ENCODE measurements at regions not wholly inside any gene's neighbourhood (a gene's known extent, or its start where the extent isn't known, plus 50 kb on each side); places are given as distances from the start of the nearest gene placed in this dataset.

DNA sequence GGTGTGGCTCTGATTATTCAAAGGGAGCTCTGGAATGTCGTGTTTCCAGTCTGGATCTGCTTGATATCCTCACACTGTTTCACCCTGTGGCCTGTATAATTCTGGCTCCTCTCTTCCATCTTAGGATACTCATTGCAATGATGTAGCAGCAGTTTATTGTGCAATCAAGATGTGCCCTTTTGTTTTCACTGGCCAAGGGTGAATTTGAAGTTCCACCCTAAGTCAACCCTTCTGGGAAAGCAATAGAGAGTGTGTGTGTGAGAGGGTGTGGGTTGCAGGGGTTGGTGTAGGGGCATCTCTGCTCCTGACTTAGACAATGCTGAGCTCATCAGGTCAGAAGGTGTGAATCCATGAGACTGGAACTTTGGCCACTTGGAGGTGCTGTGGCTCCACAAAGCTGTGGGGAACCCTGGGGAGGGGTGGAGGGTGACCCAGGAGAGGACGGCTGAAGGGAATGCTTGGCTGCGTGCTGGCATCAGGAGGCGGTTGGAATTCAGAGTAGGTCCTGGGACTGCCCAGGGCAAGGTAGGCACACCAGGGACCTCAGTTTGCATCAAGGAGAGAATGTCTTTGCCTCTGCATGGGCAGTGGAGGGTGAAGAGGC is 118.0 kb upstream of the PRSS58 start:
- Histone ChIP-seq H3K79me2 (ENCODE audit: control insufficient read depth, insufficient read depth, low read length) (no peaks in the 10 kb centered on the region), H3K4me1 (ENCODE audit: control insufficient read depth, extremely low read depth, insufficient read depth, low read length) (peaks cover 8% of the 10 kb centered on the region), H3K9me3 (ENCODE audit: control insufficient read depth, low read depth, low read length) (no peaks in the 10 kb centered on the region), H4K20me1 (ENCODE audit: control insufficient read depth, extremely low read depth, insufficient read depth, low read length) (no peaks in the 10 kb centered on the region), H3K36me3 (ENCODE audit: control insufficient read depth in 2 of 2, extremely low read depth in 1 of 2, insufficient read depth in 2 of 2, low read length in 2 of 2) (no peaks in the 10 kb centered on the region), H2AFZ (ENCODE audit: control insufficient read depth, low read length) (peak overlapping the region; percentile 63), H3K4me2 (ENCODE audit: control insufficient read depth, extremely low read depth, insufficient read depth, low read depth, low read length) (peak overlapping the region; percentile 11), H3K27me3 (ENCODE audit: control insufficient read depth, extremely low read depth, insufficient read depth, low read length) (no peaks in the 10 kb centered on the region), H3K27ac (ENCODE audit: control insufficient read depth, insufficient read depth, low read length) (peak overlapping the region; percentile 34), H3K4me3 (ENCODE audit: control insufficient read depth in 2 of 3, extremely low read depth in 1 of 3, insufficient read depth in 2 of 3, low read depth in 1 of 3, low read length in 3 of 3) (no peak overlapping the region), H3K9ac (ENCODE audit: control insufficient read depth, extremely low read depth, insufficient read depth, low read length) (no peak overlapping the region), H3K9me1 (ENCODE audit: control insufficient read depth, extremely low read depth, insufficient read depth, low read length) (no peaks in the 10 kb centered on the region)
- dilution Hi-C loops (cut with MboI; ENCODE audit: extremely low pct_ligation_motif_present, low sequenced_read_pairs) = no loop called here
- DNase-seq (ENCODE audit: low read depth, low spot score) (no peak), FAIRE-seq (peak; percentile 67)
- TF ChIP-seq, protein P1, sequence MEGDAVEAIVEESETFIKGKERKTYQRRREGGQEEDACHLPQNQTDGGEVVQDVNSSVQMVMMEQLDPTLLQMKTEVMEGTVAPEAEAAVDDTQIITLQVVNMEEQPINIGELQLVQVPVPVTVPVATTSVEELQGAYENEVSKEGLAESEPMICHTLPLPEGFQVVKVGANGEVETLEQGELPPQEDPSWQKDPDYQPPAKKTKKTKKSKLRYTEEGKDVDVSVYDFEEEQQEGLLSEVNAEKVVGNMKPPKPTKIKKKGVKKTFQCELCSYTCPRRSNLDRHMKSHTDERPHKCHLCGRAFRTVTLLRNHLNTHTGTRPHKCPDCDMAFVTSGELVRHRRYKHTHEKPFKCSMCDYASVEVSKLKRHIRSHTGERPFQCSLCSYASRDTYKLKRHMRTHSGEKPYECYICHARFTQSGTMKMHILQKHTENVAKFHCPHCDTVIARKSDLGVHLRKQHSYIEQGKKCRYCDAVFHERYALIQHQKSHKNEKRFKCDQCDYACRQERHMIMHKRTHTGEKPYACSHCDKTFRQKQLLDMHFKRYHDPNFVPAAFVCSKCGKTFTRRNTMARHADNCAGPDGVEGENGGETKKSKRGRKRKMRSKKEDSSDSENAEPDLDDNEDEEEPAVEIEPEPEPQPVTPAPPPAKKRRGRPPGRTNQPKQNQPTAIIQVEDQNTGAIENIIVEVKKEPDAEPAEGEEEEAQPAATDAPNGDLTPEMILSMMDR (optimal IDR thresholded peaks at IDR 0.05 in 1 of 3, IDR thresholded peaks at IDR 0.05 in 1 of 3, conservative IDR thresholded peaks at IDR 0.05 in 1 of 3; ENCODE audit: extremely low read depth in 1 of 3, insufficient read depth in 2 of 3, low read length in 3 of 3) = peak; percentile 43 to 68 (median 61)
- no peak for TF ChIP-seq EZH2 (IDR thresholded peaks at IDR 0.05; ENCODE audit: low read length)

DNA sequence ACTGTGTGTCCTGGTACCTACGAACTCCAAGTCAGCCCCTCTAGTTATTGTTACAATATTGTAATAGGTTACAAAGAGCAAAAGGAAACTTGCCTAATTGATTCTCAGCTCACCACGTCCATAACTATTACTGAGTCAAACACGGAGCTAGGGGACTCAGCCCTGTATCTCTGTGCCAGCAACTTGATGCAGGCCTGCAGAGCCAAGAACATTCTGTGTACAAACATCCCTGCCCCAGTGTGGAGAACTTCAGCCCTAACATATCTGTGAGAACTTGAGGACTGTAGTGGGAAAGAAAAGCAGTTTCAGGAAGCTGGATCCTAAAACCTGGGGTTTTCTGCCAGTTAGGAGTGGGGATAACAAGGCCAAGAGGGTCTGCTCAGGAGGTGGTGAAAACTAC is 114.9 kb upstream of the PRSS58 start:
- Histone ChIP-seq H3K27ac (ENCODE audit: control insufficient read depth, insufficient read depth, low read length) (no peak overlapping the region), H3K79me2 (ENCODE audit: control insufficient read depth, insufficient read depth, low read length) (no peaks in the 10 kb centered on the region), H3K9me3 (ENCODE audit: control insufficient read depth, low read depth, low read length) (no peaks in the 10 kb centered on the region), H2AFZ (ENCODE audit: control insufficient read depth, low read length) (no peak overlapping the region), H3K4me3 (ENCODE audit: control insufficient read depth in 2 of 3, extremely low read depth in 1 of 3, insufficient read depth in 2 of 3, low read depth in 1 of 3, low read length in 3 of 3) (no peak overlapping the region), H4K20me1 (ENCODE audit: control insufficient read depth, extremely low read depth, insufficient read depth, low read length) (no peaks in the 10 kb centered on the region), H3K9me1 (ENCODE audit: control insufficient read depth, extremely low read depth, insufficient read depth, low read length) (no peaks in the 10 kb centered on the region), H3K27me3 (ENCODE audit: control insufficient read depth, extremely low read depth, insufficient read depth, low read length) (no peaks in the 10 kb centered on the region), H3K4me1 (ENCODE audit: control insufficient read depth, extremely low read depth, insufficient read depth, low read length) (peaks cover 8% of the 10 kb centered on the region), H3K9ac (ENCODE audit: control insufficient read depth, extremely low read depth, insufficient read depth, low read length) (no peak overlapping the region), H3K4me2 (ENCODE audit: control insufficient read depth, extremely low read depth, insufficient read depth, low read depth, low read length) (no peak overlapping the region), H3K36me3 (ENCODE audit: control insufficient read depth in 2 of 2, extremely low read depth in 1 of 2, insufficient read depth in 2 of 2, low read length in 2 of 2) (no peaks in the 10 kb centered on the region)
- no peak for DNase-seq (ENCODE audit: low read depth, low spot score)
- no peak for FAIRE-seq
- TF ChIP-seq EZH2 (IDR thresholded peaks at IDR 0.05; ENCODE audit: low read length) = no peak
- TF ChIP-seq, protein P1 (optimal IDR thresholded peaks at IDR 0.05 in 1 of 3, IDR thresholded peaks at IDR 0.05 in 1 of 3, conservative IDR thresholded peaks at IDR 0.05 in 1 of 3; ENCODE audit: extremely low read depth in 1 of 3, insufficient read depth in 2 of 3, low read length in 3 of 3) = no peak
- dilution Hi-C loops (cut with MboI; ENCODE audit: extremely low pct_ligation_motif_present, low sequenced_read_pairs) = no loop called here
